Liver (tissue), 3 donors: ENCODE measurements at regions not wholly inside any gene's neighbourhood (a gene's known extent, or its start where the extent isn't known, plus 50 kb on each side); places are given as distances from the start of the nearest gene placed in this dataset.

ENCODE experiments used
- EGR1 ChIP-seq, 2 donors: IDR thresholded peaks; 2 replicates each; pipeline ENCODE4 v1.6.1; 2016 to 2018; ENCODE audit warnings: antibody characterized with exemption in 2 of 2, low read depth in 2 of 2
- MAX ChIP-seq: IDR thresholded peaks from 2 replicates; pipeline ENCODE4 v1.6.1; 2016; ENCODE audit warnings: antibody characterized with exemption
- RAD21 ChIP-seq, 2 donors: IDR thresholded peaks; 2 replicates each; pipeline ENCODE4 v1.6.1; 2016; ENCODE audit warnings: antibody characterized with exemption in 2 of 2, mild to moderate bottlenecking in 2 of 2
- YY1 ChIP-seq: IDR thresholded peaks from 2 replicates; pipeline ENCODE4 v1.6.1; 2016; ENCODE audit warnings: antibody characterized with exemption, mild to moderate bottlenecking
- TF ChIP-seq, protein P1 (sequence below): fragments of 150-350 bp; IDR thresholded peaks from 2 replicates; pipeline ENCODE4 v1.5.1; 2017; ENCODE audit warnings: improper control_type of control experiment, low read depth, low read length; ENCODE audit not compliant: missing input control
- donor health status: healthy.
- donor health status: healthy.

DNA sequence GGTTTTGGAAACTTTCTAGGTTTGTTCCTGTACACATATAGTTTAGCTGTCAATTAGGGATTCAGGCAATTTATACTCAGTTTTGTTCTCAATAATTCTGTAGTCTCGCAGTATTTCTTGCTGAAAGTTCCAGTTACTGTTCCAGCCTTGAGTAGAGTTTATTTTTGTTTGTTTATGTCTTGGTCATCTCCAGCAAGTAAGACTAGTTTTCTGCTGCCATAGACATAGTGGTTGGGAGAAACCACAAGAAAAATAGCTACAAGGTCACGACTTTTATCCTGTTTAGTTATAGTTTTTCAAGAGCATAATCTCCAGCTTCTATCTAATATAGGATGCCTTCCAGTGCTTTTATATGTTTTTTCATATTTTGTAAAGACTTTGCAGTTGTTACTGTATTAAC, 99.6 kb upstream of the FOXG1 start:
- TF ChIP-seq, protein P1, sequence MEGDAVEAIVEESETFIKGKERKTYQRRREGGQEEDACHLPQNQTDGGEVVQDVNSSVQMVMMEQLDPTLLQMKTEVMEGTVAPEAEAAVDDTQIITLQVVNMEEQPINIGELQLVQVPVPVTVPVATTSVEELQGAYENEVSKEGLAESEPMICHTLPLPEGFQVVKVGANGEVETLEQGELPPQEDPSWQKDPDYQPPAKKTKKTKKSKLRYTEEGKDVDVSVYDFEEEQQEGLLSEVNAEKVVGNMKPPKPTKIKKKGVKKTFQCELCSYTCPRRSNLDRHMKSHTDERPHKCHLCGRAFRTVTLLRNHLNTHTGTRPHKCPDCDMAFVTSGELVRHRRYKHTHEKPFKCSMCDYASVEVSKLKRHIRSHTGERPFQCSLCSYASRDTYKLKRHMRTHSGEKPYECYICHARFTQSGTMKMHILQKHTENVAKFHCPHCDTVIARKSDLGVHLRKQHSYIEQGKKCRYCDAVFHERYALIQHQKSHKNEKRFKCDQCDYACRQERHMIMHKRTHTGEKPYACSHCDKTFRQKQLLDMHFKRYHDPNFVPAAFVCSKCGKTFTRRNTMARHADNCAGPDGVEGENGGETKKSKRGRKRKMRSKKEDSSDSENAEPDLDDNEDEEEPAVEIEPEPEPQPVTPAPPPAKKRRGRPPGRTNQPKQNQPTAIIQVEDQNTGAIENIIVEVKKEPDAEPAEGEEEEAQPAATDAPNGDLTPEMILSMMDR, result no peak
- TF ChIP-seq MAX (no peak), YY1 (no peak), EGR1 (IDR thresholded peaks at IDR 0.05; ENCODE audit: low read depth in 2 of 2) (no peak), RAD21 (IDR thresholded peaks at IDR 0.05) (no peak)
